ENCODE measurements at regions not wholly inside any gene's neighbourhood (a gene's known extent, or its start where the extent isn't known, plus 50 kb on each side); places are given as distances from the start of the nearest gene placed in this dataset.

DNA sequence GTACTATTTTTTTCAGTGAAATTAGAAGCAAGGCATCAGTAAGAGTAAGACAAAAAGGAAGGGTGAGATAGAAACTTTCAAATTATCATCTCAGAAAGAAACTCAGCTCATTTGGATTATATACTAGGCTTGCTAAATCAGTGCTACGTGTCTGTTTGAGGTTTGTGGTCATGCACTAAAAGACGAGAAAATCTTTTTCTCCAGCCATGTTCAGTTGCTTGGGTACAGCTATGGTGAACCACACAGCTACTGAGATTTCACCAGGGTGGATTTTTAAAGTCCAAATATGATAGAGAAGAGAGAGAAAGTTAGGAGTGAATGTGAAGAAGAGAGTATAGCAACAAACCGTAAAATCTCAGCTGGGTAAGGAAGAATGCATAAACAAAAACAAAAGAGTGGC is 161.6 kb downstream of the PTH2R start:
- no peaks in the 10 kb centered on the region for H3K79me2 ChIP-seq (ENCODE audit: low read length)
- no peak overlapping the region for H3K27ac ChIP-seq (ENCODE audit: low read length)
- H2AFZ ChIP-seq (ENCODE audit: low read length) = no peak overlapping the region
- no peaks in the 10 kb centered on the region for H3K4me1 ChIP-seq (ENCODE audit: low read length)
- no peaks in the 10 kb centered on the region for H3K36me3 ChIP-seq (ENCODE audit: insufficient read depth, low read length)
- no peaks in the 10 kb centered on the region for H3K27me3 ChIP-seq (ENCODE audit: low read length)
- H3K9me2 ChIP-seq (replicated peaks; ENCODE audit: insufficient read depth, low read length) = no peaks in the 10 kb centered on the region
- H3K9ac ChIP-seq (ENCODE audit: low read length) = no peak overlapping the region
- H3K9me3 ChIP-seq (ENCODE audit: low read length) = no peaks in the 10 kb centered on the region
- DNase-seq = no peak
- no peak overlapping the region for H3K4me2 ChIP-seq (ENCODE audit: low read depth, low read length, poor library complexity, severe bottlenecking)
- no peak overlapping the region for H3K4me3 ChIP-seq (ENCODE audit: low read length)
- no peaks in the 10 kb centered on the region for H4K20me1 ChIP-seq (ENCODE audit: insufficient read depth, low read depth, low read length)

DNA sequence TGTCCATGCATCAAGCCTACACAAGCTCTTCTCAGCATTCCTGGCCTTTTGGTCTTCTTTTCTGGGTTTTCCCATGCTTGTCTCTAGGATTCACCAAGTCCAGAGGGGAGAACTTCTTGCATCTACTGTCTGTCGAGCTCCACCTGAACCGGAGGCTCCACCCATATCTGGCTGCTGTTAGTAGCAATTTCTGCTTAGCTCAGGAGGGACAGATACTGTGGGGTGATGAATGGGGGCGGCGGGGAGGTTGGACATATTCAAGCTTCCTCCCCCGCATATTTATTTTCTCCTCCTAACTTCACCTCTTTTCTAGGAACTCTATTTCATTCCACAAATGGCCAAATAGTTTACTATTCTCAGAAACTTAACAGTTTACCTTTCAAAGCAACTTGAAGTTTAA is 163.5 kb downstream of the PTH2R start:
- no peak overlapping the region for H3K4me3 ChIP-seq (ENCODE audit: low read length)
- no peak overlapping the region for H3K9ac ChIP-seq (ENCODE audit: low read length)
- H2AFZ ChIP-seq (ENCODE audit: low read length) = no peak overlapping the region
- H3K36me3 ChIP-seq (ENCODE audit: insufficient read depth, low read length) = no peaks in the 10 kb centered on the region
- H3K9me2 ChIP-seq (replicated peaks; ENCODE audit: insufficient read depth, low read length) = no peaks in the 10 kb centered on the region
- H4K20me1 ChIP-seq (ENCODE audit: insufficient read depth, low read depth, low read length) = no peaks in the 10 kb centered on the region
- H3K4me2 ChIP-seq (ENCODE audit: low read depth, low read length, poor library complexity, severe bottlenecking) = no peak overlapping the region
- no peaks in the 10 kb centered on the region for H3K9me3 ChIP-seq (ENCODE audit: low read length)
- H3K27ac ChIP-seq (ENCODE audit: low read length) = no peak overlapping the region
- DNase-seq = no peak
- no peaks in the 10 kb centered on the region for H3K79me2 ChIP-seq (ENCODE audit: low read length)
- H3K27me3 ChIP-seq (ENCODE audit: low read length) = no peaks in the 10 kb centered on the region
- no peaks in the 10 kb centered on the region for H3K4me1 ChIP-seq (ENCODE audit: low read length)

- no peak overlapping the region for H3K27ac ChIP-seq (ENCODE audit: low read length)
Observed at GRCh38 chr2:208570851-208571763, 164.5 kb downstream of the PTH2R start.

DNA sequence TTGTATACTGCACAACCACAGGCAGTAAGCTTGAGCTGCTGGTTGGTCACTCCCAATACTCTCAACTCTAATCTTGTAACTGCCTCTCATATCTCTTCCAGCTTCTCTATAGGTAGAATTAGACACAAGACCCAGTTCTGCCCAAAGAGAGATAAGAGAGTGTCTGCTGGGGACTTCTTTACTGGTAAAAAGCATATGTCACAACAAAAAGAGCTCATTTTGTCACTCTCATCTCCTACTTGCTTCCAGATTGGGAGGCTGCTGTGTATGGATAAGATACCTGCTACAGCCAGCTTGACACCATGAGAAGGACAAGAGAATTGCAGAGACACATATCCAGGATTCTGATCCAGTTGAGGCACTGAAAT is 165.2 kb downstream of the PTH2R start:
- no peak overlapping the region for H2AFZ ChIP-seq (ENCODE audit: low read length)
- no peak overlapping the region for H3K4me2 ChIP-seq (ENCODE audit: low read depth, low read length, poor library complexity, severe bottlenecking)
- no peaks in the 10 kb centered on the region for H3K9me3 ChIP-seq (ENCODE audit: low read length)
- H3K4me3 ChIP-seq (ENCODE audit: low read length) = no peak overlapping the region
- H3K4me1 ChIP-seq (ENCODE audit: low read length) = no peaks in the 10 kb centered on the region
- no peaks in the 10 kb centered on the region for H3K79me2 ChIP-seq (ENCODE audit: low read length)
- H4K20me1 ChIP-seq (ENCODE audit: insufficient read depth, low read depth, low read length) = no peaks in the 10 kb centered on the region
- no peak for DNase-seq
- no peaks in the 10 kb centered on the region for H3K9me2 ChIP-seq (replicated peaks; ENCODE audit: insufficient read depth, low read length)
- no peak overlapping the region for H3K9ac ChIP-seq (ENCODE audit: low read length)
- H3K36me3 ChIP-seq (ENCODE audit: insufficient read depth, low read length) = no peaks in the 10 kb centered on the region
- H3K27me3 ChIP-seq (ENCODE audit: low read length) = no peaks in the 10 kb centered on the region
- H3K27ac ChIP-seq (ENCODE audit: low read length) = no peak overlapping the region

More at GRCh38 chr2:208570851-208571763, 164.5 kb downstream of the PTH2R start:
- Histone ChIP-seq H3K4me3 (ENCODE audit: low read length) (no peak overlapping the region), H3K79me2 (ENCODE audit: low read length) (no peaks in the 10 kb centered on the region), H3K27me3 (ENCODE audit: low read length) (no peaks in the 10 kb centered on the region), H3K9ac (ENCODE audit: low read length) (no peak overlapping the region), H4K20me1 (ENCODE audit: insufficient read depth, low read depth, low read length) (no peaks in the 10 kb centered on the region), H3K4me1 (ENCODE audit: low read length) (no peaks in the 10 kb centered on the region), H3K9me2 (replicated peaks; ENCODE audit: insufficient read depth, low read length) (no peaks in the 10 kb centered on the region), H2AFZ (ENCODE audit: low read length) (no peak overlapping the region), H3K4me2 (ENCODE audit: low read depth, low read length, poor library complexity, severe bottlenecking) (no peak overlapping the region), H3K36me3 (ENCODE audit: insufficient read depth, low read length) (no peaks in the 10 kb centered on the region), H3K9me3 (ENCODE audit: low read length) (no peaks in the 10 kb centered on the region)
- no peak for DNase-seq

GRCh38 chr2:208573569-208573968 is 167.0 kb downstream of the PTH2R start:
- H3K4me1 ChIP-seq (ENCODE audit: low read length) = no peaks in the 10 kb centered on the region
- H3K79me2 ChIP-seq (ENCODE audit: low read length) = no peaks in the 10 kb centered on the region
- no peaks in the 10 kb centered on the region for H3K27me3 ChIP-seq (ENCODE audit: low read length)
- DNase-seq = no peak
- no peak overlapping the region for H2AFZ ChIP-seq (ENCODE audit: low read length)
- no peaks in the 10 kb centered on the region for H3K9me3 ChIP-seq (ENCODE audit: low read length)
- no peaks in the 10 kb centered on the region for H3K9me2 ChIP-seq (replicated peaks; ENCODE audit: insufficient read depth, low read length)
- no peak overlapping the region for H3K27ac ChIP-seq (ENCODE audit: low read length)
- H3K36me3 ChIP-seq (ENCODE audit: insufficient read depth, low read length) = no peaks in the 10 kb centered on the region
- H3K9ac ChIP-seq (ENCODE audit: low read length) = no peak overlapping the region
- H3K4me2 ChIP-seq (ENCODE audit: low read depth, low read length, poor library complexity, severe bottlenecking) = no peak overlapping the region
- H3K4me3 ChIP-seq (ENCODE audit: low read length) = no peak overlapping the region
- H4K20me1 ChIP-seq (ENCODE audit: insufficient read depth, low read depth, low read length) = no peaks in the 10 kb centered on the region

GRCh38 chr2:208579678-208580077 is 173.1 kb downstream of the PTH2R start:
- Histone ChIP-seq H2AFZ (ENCODE audit: low read length) (no peak overlapping the region), H3K4me3 (ENCODE audit: low read length) (no peak overlapping the region), H4K20me1 (ENCODE audit: insufficient read depth, low read depth, low read length) (no peaks in the 10 kb centered on the region), H3K9me2 (replicated peaks; ENCODE audit: insufficient read depth, low read length) (no peaks in the 10 kb centered on the region), H3K36me3 (ENCODE audit: insufficient read depth, low read length) (no peaks in the 10 kb centered on the region), H3K9me3 (ENCODE audit: low read length) (no peaks in the 10 kb centered on the region), H3K9ac (ENCODE audit: low read length) (no peak overlapping the region), H3K79me2 (ENCODE audit: low read length) (no peaks in the 10 kb centered on the region), H3K4me2 (ENCODE audit: low read depth, low read length, poor library complexity, severe bottlenecking) (no peak overlapping the region), H3K27me3 (ENCODE audit: low read length) (no peaks in the 10 kb centered on the region), H3K27ac (ENCODE audit: low read length) (no peak overlapping the region), H3K4me1 (ENCODE audit: low read length) (no peaks in the 10 kb centered on the region)
- no peak for DNase-seq

DNA sequence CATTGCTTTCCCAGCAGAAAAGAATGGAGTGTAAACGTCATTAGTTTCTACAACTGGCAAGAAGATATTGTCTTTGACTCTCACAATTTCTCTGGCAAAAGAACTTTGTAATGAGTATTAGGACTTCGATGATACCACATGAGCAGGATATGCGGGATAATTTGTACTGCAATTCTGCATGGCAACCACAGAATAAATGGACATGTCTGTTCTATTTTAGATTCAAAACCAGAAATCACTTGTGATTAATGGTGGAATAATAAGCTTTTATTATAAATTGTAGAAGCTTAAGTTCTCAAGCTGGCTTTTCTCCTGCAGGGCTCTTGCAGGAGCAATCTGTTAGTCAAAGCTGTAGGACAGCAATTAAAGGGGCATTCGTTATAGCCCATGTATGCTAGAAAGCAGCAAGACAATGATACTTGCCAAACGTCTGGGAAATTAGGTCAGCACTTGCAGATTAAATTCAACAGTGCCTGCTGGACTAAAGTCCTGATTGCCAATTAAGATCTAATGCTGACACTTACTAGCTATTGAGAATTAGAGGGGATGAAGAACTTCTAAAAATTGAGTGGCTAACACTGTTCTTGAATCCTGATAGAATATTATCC is 177.9 kb downstream of the PTH2R start:
- no peaks in the 10 kb centered on the region for H3K36me3 ChIP-seq (ENCODE audit: insufficient read depth, low read length)
- H3K9me2 ChIP-seq (replicated peaks; ENCODE audit: insufficient read depth, low read length) = no peaks in the 10 kb centered on the region
- H3K4me1 ChIP-seq (ENCODE audit: low read length) = no peaks in the 10 kb centered on the region
- no peaks in the 10 kb centered on the region for H3K79me2 ChIP-seq (ENCODE audit: low read length)
- H2AFZ ChIP-seq (ENCODE audit: low read length) = no peak overlapping the region
- no peak overlapping the region for H3K4me3 ChIP-seq (ENCODE audit: low read length)
- no peak overlapping the region for H3K27ac ChIP-seq (ENCODE audit: low read length)
- H3K27me3 ChIP-seq (ENCODE audit: low read length) = no peaks in the 10 kb centered on the region
- no peak overlapping the region for H3K4me2 ChIP-seq (ENCODE audit: low read depth, low read length, poor library complexity, severe bottlenecking)
- DNase-seq = no peak
- H4K20me1 ChIP-seq (ENCODE audit: insufficient read depth, low read depth, low read length) = no peaks in the 10 kb centered on the region
- no peak overlapping the region for H3K9ac ChIP-seq (ENCODE audit: low read length)
- no peaks in the 10 kb centered on the region for H3K9me3 ChIP-seq (ENCODE audit: low read length)

DNA sequence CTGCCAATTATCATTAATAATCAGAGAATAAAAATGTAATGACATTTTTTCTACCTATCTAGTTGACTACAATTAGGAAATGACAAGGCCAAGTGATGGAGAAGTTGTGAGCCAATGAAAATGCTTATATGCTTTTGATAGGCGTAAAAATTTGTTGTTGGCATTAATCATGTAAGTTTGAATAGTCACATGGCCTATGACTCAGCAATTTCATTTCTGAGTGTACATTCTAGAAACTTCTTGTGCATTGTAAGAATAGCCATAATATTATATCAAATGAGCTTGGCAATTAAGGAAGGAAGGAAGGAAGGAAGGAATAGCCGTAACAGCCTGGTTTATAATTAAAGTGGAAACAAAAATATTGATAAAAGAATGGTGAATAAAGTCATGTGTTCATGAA is 179.9 kb downstream of the PTH2R start:
- Histone ChIP-seq H4K20me1 (ENCODE audit: insufficient read depth, low read depth, low read length) (no peaks in the 10 kb centered on the region), H3K9me2 (replicated peaks; ENCODE audit: insufficient read depth, low read length) (no peaks in the 10 kb centered on the region), H3K36me3 (ENCODE audit: insufficient read depth, low read length) (no peaks in the 10 kb centered on the region), H3K4me3 (ENCODE audit: low read length) (no peak overlapping the region), H3K27me3 (ENCODE audit: low read length) (no peaks in the 10 kb centered on the region), H3K27ac (ENCODE audit: low read length) (no peak overlapping the region), H3K4me1 (ENCODE audit: low read length) (no peaks in the 10 kb centered on the region), H3K4me2 (ENCODE audit: low read depth, low read length, poor library complexity, severe bottlenecking) (no peak overlapping the region), H3K79me2 (ENCODE audit: low read length) (no peaks in the 10 kb centered on the region), H3K9me3 (ENCODE audit: low read length) (no peaks in the 10 kb centered on the region), H2AFZ (ENCODE audit: low read length) (no peak overlapping the region), H3K9ac (ENCODE audit: low read length) (no peak overlapping the region)
- no peak for DNase-seq

Data from Karpas-422 (cell line).